ENCODE measurements at regions not wholly inside any gene's neighbourhood (a gene's known extent, or its start where the extent isn't known, plus 50 kb on each side); places are given as distances from the start of the nearest gene placed in this dataset.
"Not testable (repeated sequence)": the region's sequence is repeated elsewhere in the genome, so short reads cannot be mapped to it uniquely, and the experiment has no call there.

DNA sequence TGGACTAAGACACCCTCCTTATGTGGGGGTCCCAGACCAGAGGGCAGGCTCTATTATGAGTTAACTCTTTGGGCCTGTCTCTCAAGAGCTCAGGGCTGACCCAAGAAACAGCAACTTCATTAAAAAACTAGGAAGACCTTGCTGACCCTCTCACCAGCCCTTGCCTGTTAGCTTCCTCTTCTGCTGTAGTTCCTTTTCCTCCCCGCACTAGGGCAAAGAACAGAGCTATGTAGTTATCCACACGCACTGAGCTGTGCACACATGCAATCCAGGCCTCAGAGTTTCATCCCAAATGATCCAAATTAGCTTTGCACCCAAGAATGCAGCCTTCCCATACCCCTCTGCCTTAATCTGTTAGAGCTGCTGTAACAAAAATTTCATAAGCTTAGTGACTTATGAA is 539.6 kb upstream of the CADM1 start:
- Histone ChIP-seq H3K36me3 (ENCODE audit: control insufficient read depth, insufficient read depth, low read length) (no peaks in the 10 kb centered on the region), H3K27me3 (replicated peaks; ENCODE audit: control insufficient read depth, insufficient read depth, low read length) (peaks cover 1% of the 10 kb centered on the region; the same call in 1 of the 2 replicates), H3K4me1 (no peaks in the 10 kb centered on the region), H3K4me3 (ENCODE audit: low read depth, low read length) (no peak overlapping the region), H3K9me3 (no peaks in the 10 kb centered on the region)
- intact Hi-C loops (cut with micrococcal nuclease; ENCODE audit: unreplicated experiment): no loop called here
- Mint-ChIP-seq H3K27me3 (ENCODE audit: insufficient read depth, unreplicated experiment) (peaks cover 20% of the 10 kb centered on the region), H3K36me3 (ENCODE audit: insufficient read depth, unreplicated experiment) (no peaks in the 10 kb centered on the region), H3K4me1 (ENCODE audit: low read depth, unreplicated experiment) (no peaks in the 10 kb centered on the region), H3K27ac (ENCODE audit: unreplicated experiment) (no peak overlapping the region), H3K4me3 (ENCODE audit: unreplicated experiment) (no peak overlapping the region), H3K9me3 (ENCODE audit: unreplicated experiment) (no peaks in the 10 kb centered on the region)
- BruUV-seq (replicated peaks): no TSS peak
- CTCF ChIA-PET: no interaction called here
- POLR2A ChIA-PET: no interaction called here
- no peak for DNase-seq
- no peak for TF ChIP-seq CTCF (IDR thresholded peaks at IDR 0.05; ENCODE audit: insufficient read depth in 1 of 2, low read depth in 1 of 2, low read length in 1 of 2, severe bottlenecking in 1 of 2, unreplicated experiment in 1 of 2)

DNA sequence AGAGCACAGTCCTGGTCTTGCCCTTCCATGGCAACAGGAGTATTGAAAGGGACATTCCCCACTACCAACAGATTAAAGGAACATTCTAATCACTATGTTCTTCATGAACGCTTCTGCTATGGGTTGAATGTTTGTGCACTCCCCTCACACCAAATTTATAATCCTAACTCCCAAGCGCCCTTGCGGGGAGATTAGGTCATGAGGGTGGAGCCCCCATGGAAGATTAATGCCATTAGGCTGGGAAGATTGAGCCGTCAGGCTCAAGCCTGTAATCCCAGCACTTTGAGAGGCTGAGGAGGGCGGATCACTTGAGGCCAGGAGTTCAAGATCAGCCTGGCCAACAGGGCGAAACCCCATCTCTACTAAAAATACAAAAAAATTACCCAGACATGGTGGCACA is 538.8 kb upstream of the CADM1 start:
- DNase-seq; H3K9me3 ChIP-seq; BruUV-seq (replicated peaks); H3K36me3 Mint-ChIP-seq (ENCODE audit: insufficient read depth, unreplicated experiment); CTCF ChIA-PET; H3K4me3 ChIP-seq (ENCODE audit: low read depth, low read length); POLR2A ChIA-PET; H3K36me3 ChIP-seq (ENCODE audit: control insufficient read depth, insufficient read depth, low read length); H3K4me1 Mint-ChIP-seq (ENCODE audit: low read depth, unreplicated experiment); H3K9me3 Mint-ChIP-seq (ENCODE audit: unreplicated experiment); H3K4me1 ChIP-seq; H3K4me3 Mint-ChIP-seq (ENCODE audit: unreplicated experiment); intact Hi-C loops (cut with micrococcal nuclease; ENCODE audit: unreplicated experiment); H3K27me3 ChIP-seq (replicated peaks; ENCODE audit: control insufficient read depth, insufficient read depth, low read length); H3K27ac Mint-ChIP-seq (ENCODE audit: unreplicated experiment): not testable (repeated sequence)
- H3K27me3 Mint-ChIP-seq (ENCODE audit: insufficient read depth, unreplicated experiment): peaks cover 18% of the 10 kb centered on the region

DNA sequence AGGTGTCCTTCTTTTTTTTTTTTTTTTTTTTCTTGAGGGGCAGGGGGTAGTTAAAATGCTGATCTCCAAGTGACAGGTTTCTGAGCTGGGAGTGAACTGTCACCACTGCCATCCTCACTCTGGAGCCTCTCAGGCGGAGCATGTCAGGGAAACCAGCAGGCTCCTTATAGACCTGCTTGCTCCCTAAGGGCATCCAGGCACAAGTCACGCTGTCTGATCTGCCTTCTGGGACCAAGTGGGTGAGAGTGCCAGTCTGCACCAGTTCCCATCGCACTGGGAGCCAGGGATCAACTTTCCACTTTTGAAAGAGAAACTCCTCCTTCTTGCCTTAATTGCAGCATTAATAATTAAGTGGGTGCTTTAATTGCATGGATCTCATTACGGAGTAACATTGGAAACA is 537.9 kb upstream of the CADM1 start:
- Histone ChIP-seq H3K4me1 (no peaks in the 10 kb centered on the region), H3K9me3 (no peaks in the 10 kb centered on the region), H3K4me3 (ENCODE audit: low read depth, low read length) (no peak overlapping the region), H3K36me3 (ENCODE audit: control insufficient read depth, insufficient read depth, low read length) (no peaks in the 10 kb centered on the region), H3K27me3 (replicated peaks; ENCODE audit: control insufficient read depth, insufficient read depth, low read length) (peaks cover 1% of the 10 kb centered on the region; the same call in 1 of the 2 replicates)
- no TSS peak for BruUV-seq (replicated peaks)
- intact Hi-C loops (cut with micrococcal nuclease; ENCODE audit: unreplicated experiment): no loop called here
- Mint-ChIP-seq H3K4me1 (ENCODE audit: low read depth, unreplicated experiment) (no peaks in the 10 kb centered on the region), H3K27ac (ENCODE audit: unreplicated experiment) (no peak overlapping the region), H3K4me3 (ENCODE audit: unreplicated experiment) (no peak overlapping the region), H3K27me3 (ENCODE audit: insufficient read depth, unreplicated experiment) (peaks cover 22% of the 10 kb centered on the region), H3K36me3 (ENCODE audit: insufficient read depth, unreplicated experiment) (no peaks in the 10 kb centered on the region), H3K9me3 (ENCODE audit: unreplicated experiment) (no peaks in the 10 kb centered on the region)
- ChIA-PET CTCF (interaction anchor here (0.7 kb wide), 1 partner anchor 58 kb away, joined by 4 read pairs; no protein-coding TSS in a partner anchor), POLR2A (no interaction called here)
- no peak for TF ChIP-seq CTCF (IDR thresholded peaks at IDR 0.05; ENCODE audit: insufficient read depth in 1 of 2, low read depth in 1 of 2, low read length in 1 of 2, severe bottlenecking in 1 of 2, unreplicated experiment in 1 of 2)
- no peak for DNase-seq

DNA sequence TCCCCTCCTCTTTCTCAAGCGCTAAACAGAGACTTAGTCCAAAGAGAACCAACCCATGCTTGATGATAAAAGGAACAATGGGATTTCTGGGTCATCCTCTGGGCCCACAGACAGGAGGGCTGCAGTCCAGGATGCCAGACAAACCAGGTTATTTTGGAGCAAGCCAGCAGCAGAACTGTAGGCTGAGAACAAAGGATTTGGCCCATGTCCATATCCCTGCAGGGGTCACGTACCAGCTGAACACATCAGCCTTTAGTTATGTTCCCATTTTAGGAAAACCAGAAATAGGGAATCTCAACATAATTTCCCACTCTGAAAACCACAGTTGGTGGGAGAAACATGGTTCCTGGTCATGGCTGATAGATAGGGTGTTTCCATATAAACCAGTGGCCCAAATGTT is 533.6 kb upstream of the CADM1 start:
- POLR2A ChIA-PET: no interaction called here
- Mint-ChIP-seq H3K4me3 (ENCODE audit: unreplicated experiment) (no peak overlapping the region), H3K36me3 (ENCODE audit: insufficient read depth, unreplicated experiment) (no peaks in the 10 kb centered on the region), H3K27me3 (ENCODE audit: insufficient read depth, unreplicated experiment) (peaks cover 33% of the 10 kb centered on the region), H3K9me3 (ENCODE audit: unreplicated experiment) (no peaks in the 10 kb centered on the region), H3K4me1 (ENCODE audit: low read depth, unreplicated experiment) (peaks cover 7% of the 10 kb centered on the region), H3K27ac (ENCODE audit: unreplicated experiment) (no peak overlapping the region)
- Histone ChIP-seq H3K36me3 (ENCODE audit: control insufficient read depth, insufficient read depth, low read length) (no peaks in the 10 kb centered on the region), H3K4me1 (no peaks in the 10 kb centered on the region), H3K4me3 (ENCODE audit: low read depth, low read length) (no peak overlapping the region), H3K27me3 (replicated peaks; ENCODE audit: control insufficient read depth, insufficient read depth, low read length) (no peaks in the 10 kb centered on the region), H3K9me3 (no peaks in the 10 kb centered on the region)
- DNase-seq: no peak
- no TSS peak for BruUV-seq (replicated peaks)
- CTCF ChIA-PET: no interaction called here
- no peak for TF ChIP-seq CTCF (IDR thresholded peaks at IDR 0.05; ENCODE audit: insufficient read depth in 1 of 2, low read depth in 1 of 2, low read length in 1 of 2, severe bottlenecking in 1 of 2, unreplicated experiment in 1 of 2)
- intact Hi-C loops (cut with micrococcal nuclease; ENCODE audit: unreplicated experiment): no loop called here

Data from Caco-2 (cell line).